Stimulated activated effector memory CD8-positive, alpha-beta T cell treated with anti-CD3 and anti-CD28 coated beads, Interleukin-12 subunit alpha, Interleukin-12 subunit beta, amount 100 ng/mL, for 72 hours (primary cell): ENCODE measurements at regions not wholly inside any gene's neighbourhood (a gene's known extent, or its start where the extent isn't known, plus 50 kb on each side); places are given as distances from the start of the nearest gene placed in this dataset.
A peak's percentile ranks its signal among the peaks of the same experiment; 100 is the strongest.

ENCODE experiments used
- ATAC-seq: fragments of 150-1000 bp; cut with Tn5 transposase; 2 replicates; pipeline ENCODE4 v1.10.0; 2021
- DNase-seq, 2 donors: peaks; one replicate each; pipeline ENCODE4 v3.0.0; 2021 to 2022; ENCODE audit warnings: low spot score in 2 of 2
- H3K27ac Mint-ChIP-seq: one replicate; pipeline ENCODE4 v1.8.0; 2022; ENCODE audit warnings: mild to moderate bottlenecking, mixed read lengths
- H3K36me3 Mint-ChIP-seq: one replicate; pipeline ENCODE4 v1.8.0; 2022; ENCODE audit warnings: mild to moderate bottlenecking, mixed read lengths
- H3K4me1 Mint-ChIP-seq: one replicate; pipeline ENCODE4 v1.8.0; 2022; ENCODE audit warnings: mixed read lengths
- H3K4me3 Mint-ChIP-seq: one replicate; pipeline ENCODE4 v1.8.0; 2022; ENCODE audit warnings: mild to moderate bottlenecking, mixed read lengths
- H3K9me3 Mint-ChIP-seq: one replicate; pipeline ENCODE4 v1.8.0; 2022; ENCODE audit warnings: mixed read lengths

DNA sequence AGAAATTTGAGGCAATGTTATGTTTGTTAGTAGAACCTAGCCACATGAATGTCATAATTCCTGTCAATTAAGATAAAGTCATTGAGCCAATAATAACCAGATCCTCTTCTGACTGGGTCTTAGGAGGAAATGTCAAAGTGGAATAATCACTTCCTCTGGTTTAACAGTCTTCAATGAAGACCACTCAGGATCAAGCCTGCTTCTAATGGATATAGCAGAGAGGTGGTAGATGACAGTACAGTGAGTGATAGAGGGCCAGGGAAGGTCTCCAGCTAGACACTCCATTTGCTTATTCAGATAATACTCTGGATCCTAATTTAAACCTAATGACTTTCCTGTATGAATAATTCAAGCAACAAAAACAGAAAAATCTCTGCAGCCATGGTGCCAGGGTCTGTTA is 474.2 kb downstream of the DNAH5 start:
- Mint-ChIP-seq H3K9me3 (peaks cover 4% of the 10 kb centered on the region), H3K4me1 (no peaks in the 10 kb centered on the region), H3K36me3 (no peaks in the 10 kb centered on the region), H3K4me3 (no peak overlapping the region), H3K27ac (no peak overlapping the region)
- ATAC-seq (no peak), DNase-seq (no peak)

DNA sequence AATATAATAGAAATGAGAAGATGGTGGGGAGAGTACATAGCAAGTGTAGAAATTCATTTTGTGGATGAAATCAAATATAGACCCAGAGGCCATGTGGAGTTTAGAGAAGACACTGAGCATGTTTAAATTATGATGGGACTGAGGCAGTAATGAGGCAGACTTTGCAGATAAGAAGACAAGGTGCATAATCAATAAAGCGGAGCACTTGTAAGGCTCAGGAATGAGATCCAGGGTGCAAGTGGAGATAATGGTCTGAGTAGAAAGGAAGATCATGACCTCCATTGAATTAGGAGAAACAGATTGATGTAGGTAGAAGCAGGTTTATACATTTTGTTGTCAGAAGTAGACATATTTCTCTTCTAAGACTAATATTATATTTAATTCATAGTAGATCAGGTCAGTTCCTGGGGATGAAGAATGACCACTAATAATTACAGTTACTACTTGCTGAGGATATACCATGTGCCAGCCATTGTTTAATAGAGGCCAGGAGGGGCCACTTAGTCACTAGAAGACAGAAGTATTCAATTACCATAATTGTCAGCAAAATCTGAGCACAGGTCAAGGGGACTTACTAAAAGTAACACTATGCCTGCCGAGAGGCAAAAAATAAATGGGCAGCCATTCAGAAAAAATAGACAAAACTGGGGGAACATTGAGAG is 479.8 kb downstream of the DNAH5 start:
- H3K4me3 Mint-ChIP-seq, result no peak overlapping the region
- DNase-seq, result no peak
- H3K27ac Mint-ChIP-seq, result no peak overlapping the region
- ATAC-seq, result no peak
- no peaks in the 10 kb centered on the region for H3K36me3 Mint-ChIP-seq
- H3K9me3 Mint-ChIP-seq, result peaks cover 7% of the 10 kb centered on the region
- H3K4me1 Mint-ChIP-seq, result no peaks in the 10 kb centered on the region

DNA sequence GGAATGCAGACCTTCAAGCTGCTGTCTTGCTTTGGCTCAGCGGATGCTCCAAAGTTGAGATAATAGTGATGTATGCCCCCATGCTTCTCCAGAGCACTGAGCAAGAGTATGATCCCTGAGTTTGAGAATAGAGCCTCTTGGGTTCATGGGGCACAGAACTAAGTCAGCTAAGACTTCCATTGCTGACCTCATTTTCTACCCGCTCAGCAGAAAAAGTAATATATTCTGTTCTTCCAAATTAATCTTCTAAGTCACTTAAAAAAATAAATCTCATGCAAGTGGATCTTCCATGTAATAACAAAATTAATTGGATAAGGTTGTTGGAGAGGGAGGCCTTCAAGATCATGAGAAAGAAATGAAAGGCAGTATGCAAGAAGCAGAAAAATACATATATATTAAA is 483.9 kb downstream of the DNAH5 start:
- no peak for DNase-seq
- Mint-ChIP-seq H3K27ac (no peak overlapping the region), H3K9me3 (peaks cover 7% of the 10 kb centered on the region), H3K4me3 (no peak overlapping the region), H3K36me3 (no peaks in the 10 kb centered on the region), H3K4me1 (no peaks in the 10 kb centered on the region)
- ATAC-seq, result no peak

DNA sequence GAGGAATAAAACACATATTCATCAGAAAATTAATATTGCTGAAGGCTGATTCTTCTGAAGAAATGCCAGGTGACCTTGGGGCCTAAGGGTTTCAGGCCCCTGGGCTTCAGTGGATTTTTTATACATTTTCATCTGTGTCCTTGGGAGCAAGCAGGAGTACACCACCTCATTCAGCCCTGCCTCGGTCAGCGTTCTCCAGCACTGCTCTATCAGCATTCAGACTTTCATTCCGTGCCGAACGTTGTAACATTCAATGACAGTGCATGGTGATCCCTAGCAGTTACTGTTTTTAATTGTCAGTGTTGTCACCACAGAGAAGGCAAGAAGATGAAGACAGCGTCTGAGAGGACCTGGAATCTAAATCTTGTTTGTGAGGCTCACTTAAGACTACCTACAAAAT is 490.4 kb downstream of the DNAH5 start:
- H3K4me1 Mint-ChIP-seq, result no peaks in the 10 kb centered on the region
- H3K9me3 Mint-ChIP-seq, result peaks cover 4% of the 10 kb centered on the region
- H3K27ac Mint-ChIP-seq, result no peak overlapping the region
- H3K36me3 Mint-ChIP-seq, result no peaks in the 10 kb centered on the region
- ATAC-seq (no peak), DNase-seq (no peak)
- no peak overlapping the region for H3K4me3 Mint-ChIP-seq

DNA sequence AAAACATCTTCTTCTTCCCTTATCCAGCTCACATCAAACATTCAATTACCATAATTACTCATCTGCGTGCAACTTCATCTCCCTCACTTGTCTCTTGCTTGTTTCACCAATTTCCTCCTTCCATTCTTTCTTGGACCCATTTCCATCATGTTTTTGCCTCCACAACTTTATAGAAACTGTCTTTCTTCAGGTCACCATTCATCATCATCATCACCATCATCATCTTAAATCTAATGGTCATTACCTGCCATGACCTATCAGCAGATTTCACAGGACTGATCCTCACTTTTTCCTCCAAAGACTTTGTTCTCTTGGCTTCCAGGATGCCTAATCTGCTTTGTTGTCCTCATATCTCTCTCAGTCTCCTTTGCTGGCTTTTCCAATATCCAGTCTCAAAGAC is 495.6 kb downstream of the DNAH5 start:
- Mint-ChIP-seq H3K36me3 (no peaks in the 10 kb centered on the region), H3K27ac (no peak overlapping the region), H3K4me1 (no peaks in the 10 kb centered on the region), H3K4me3 (no peak overlapping the region), H3K9me3 (peaks cover 5% of the 10 kb centered on the region)
- ATAC-seq (no peak), DNase-seq (no peak)

DNA sequence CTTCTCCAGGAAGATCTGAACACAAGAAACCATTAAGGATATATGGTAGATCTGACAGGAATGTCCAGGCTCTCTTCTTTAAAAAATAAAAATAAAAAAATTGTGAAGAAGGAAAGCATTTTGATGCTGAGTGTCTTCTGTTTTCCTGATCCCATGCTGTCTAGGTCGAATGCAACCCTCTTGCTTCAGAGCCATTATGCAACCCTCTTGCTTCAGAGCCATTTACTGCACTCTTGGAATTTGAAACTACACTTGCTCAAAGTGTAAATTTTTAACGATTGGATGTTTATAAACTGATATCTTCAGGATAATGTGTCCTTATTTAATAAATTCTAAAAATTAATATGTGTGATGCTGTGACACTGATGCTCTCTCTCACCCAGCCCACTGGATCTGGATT is 505.1 kb downstream of the DNAH5 start:
- Mint-ChIP-seq H3K36me3 (no peaks in the 10 kb centered on the region), H3K27ac (no peak overlapping the region), H3K4me3 (no peak overlapping the region), H3K9me3 (peaks cover 3% of the 10 kb centered on the region), H3K4me1 (no peaks in the 10 kb centered on the region)
- ATAC-seq (no peak), DNase-seq (no peak)

DNA sequence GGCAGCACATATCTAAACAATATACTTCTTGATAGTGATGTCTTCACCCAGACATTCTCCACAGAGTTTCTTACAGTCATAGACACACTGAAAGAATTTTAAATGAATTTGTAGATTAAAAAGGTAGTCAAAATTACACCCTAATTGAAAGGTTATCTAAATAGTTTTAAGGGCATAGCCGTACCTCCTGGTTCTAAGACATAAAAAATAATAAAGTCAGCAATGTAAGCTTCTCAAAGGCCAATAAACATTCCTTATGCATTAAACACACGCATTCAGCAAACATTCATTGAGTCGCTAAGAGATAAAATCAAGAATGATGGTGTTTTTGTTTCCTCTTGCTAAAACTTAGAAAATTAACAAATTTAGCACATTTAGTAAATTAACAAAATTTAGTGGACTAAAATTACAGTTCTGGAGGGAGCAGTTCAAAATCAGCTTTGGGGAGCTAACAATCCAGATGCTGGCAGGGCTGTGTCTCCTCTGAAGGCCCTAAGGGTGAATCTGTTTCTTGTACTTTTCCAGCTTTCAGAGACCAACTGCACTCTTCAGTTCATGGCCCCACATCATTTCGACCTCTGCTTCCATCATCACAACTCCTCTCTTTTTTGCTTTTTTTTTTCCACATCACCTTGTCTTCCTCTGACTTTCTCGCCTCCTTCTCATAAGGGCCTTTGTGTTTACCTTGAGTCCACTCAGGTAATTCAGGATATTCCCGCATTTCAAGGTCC is 516.5 kb downstream of the DNAH5 start:
- no peak overlapping the region for H3K27ac Mint-ChIP-seq
- H3K36me3 Mint-ChIP-seq, result no peaks in the 10 kb centered on the region
- DNase-seq, result no peak
- H3K9me3 Mint-ChIP-seq, result peaks cover 3% of the 10 kb centered on the region
- H3K4me3 Mint-ChIP-seq, result no peak overlapping the region
- ATAC-seq, result no peak
- no peaks in the 10 kb centered on the region for H3K4me1 Mint-ChIP-seq

DNA sequence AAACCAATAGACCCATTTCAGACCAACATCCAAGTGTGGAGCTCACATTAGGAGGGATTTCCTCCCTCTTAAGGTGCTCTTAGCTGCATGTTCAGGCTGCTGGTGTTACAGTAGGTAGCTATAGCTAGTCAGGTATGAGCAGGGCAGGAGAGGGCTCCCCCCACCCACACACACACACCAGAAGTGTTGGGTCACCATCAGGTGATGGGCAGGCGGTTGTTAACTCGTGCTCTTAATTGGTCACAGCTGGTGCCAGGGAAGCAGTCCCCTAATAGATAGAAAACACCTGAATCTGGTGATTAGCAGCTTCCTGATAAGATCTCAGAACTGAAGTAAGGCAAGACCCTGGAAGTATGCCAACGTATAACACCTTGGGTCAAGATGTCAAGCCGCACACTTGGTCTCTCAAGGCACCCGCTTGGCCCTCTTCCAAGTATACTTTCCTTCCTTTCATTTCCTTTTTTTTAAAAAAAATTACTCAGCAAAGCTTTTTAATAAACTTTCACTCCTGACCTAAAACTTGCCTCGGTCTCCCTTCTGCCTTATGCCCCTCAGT is 532.4 kb downstream of the DNAH5 start:
- Mint-ChIP-seq H3K9me3 (no peaks in the 10 kb centered on the region), H3K27ac (no peak overlapping the region), H3K36me3 (no peaks in the 10 kb centered on the region), H3K4me1 (no peaks in the 10 kb centered on the region), H3K4me3 (no peak overlapping the region)
- no peak for DNase-seq
- ATAC-seq, result no peak

DNA sequence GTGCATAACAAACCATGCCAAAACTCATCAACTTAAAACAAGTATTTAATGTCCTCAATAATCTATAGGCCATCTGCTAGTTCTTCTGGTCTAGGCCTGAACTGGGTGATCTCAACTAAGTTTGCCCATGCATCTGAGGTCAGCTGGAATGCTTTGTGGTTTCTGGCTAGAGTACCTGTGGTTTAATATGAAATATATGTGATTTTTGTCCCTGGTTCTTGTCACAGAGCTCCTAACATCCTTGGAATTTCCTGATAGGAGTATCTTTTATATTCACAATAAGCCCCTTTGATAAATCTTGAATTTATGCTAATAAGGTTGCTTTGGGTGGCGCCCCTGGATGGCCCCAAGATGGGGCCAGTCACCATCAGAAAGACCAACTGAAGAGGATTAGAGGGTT is 535.9 kb downstream of the DNAH5 start:
- no peak for ATAC-seq

DNA sequence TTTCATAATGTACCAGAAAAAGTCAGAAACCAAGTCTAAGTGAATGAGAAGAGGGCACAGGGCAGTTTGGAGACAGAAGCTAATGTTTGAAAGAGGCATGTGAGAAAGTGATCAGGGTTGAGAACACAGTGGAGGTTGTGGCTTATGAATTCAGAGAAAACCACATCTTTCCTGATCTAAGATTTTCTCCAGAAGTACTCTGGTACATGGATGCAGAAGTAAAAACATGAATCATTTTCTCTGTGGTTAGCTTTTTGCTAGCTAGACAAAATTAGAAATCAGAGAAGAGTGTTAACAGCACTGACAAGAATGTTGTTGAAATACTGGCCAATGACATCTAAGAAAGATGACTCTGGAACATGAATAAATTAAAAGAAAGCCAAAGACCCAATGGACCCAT is 541.1 kb downstream of the DNAH5 start:
- no peak for DNase-seq
- Mint-ChIP-seq H3K4me1 (no peaks in the 10 kb centered on the region), H3K27ac (no peak overlapping the region), H3K4me3 (no peak overlapping the region), H3K36me3 (no peaks in the 10 kb centered on the region), H3K9me3 (peaks cover 11% of the 10 kb centered on the region)
- ATAC-seq, result no peak

More for the DNA sequence above, 535.9 kb downstream of the DNAH5 start:
- no peak overlapping the region for H3K27ac Mint-ChIP-seq
- H3K4me3 Mint-ChIP-seq, result no peak overlapping the region
- no peaks in the 10 kb centered on the region for H3K4me1 Mint-ChIP-seq
- H3K9me3 Mint-ChIP-seq, result peaks cover 4% of the 10 kb centered on the region
- no peaks in the 10 kb centered on the region for H3K36me3 Mint-ChIP-seq
- DNase-seq, result no peak

DNA sequence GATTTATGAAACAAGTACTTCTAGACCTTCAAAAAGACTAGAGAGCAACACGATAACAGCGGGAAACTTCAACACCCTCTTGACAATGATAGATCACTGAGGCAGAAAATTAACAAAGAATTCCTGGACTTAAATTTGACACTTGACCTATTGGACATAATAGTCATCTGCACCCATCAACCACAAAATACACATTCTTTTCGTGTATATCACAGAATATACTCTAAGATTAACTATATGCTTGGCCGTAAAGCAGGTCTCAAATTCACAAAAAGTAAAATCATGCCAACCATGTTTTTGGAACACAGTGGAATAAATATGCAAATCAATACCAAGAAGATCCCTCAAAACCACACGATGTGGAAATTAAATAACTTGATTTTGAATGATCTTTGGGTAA is 559.4 kb downstream of the DNAH5 start:
- no peaks in the 10 kb centered on the region for H3K9me3 Mint-ChIP-seq

DNA sequence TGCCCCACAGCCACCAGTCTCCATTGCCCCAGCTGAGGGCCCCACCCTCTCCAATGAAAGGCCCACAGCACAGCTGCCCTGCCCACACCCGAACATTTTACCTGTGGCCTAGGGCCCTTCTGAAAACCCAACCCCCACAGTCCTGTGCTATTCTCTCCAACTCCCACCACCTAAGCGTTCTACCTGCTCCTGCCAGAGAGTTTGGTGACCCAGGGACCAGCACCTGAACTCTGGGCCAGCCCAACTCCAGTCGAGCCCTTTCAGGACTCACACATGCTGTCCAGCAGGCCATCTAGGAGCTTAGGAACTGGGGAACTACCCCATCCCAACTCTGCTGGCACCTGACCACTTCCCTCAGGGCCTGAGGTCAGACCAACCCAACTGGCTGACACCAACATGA is 562.3 kb downstream of the DNAH5 start:
- DNase-seq (no peak), ATAC-seq (no peak)
- Mint-ChIP-seq H3K4me1 (no peaks in the 10 kb centered on the region), H3K27ac (no peak overlapping the region), H3K9me3 (no peaks in the 10 kb centered on the region), H3K4me3 (no peak overlapping the region), H3K36me3 (no peaks in the 10 kb centered on the region)

More for the DNA sequence above, 559.4 kb downstream of the DNAH5 start:
- Mint-ChIP-seq H3K4me1 (no peaks in the 10 kb centered on the region), H3K4me3 (no peak overlapping the region), H3K27ac (no peak overlapping the region), H3K36me3 (no peaks in the 10 kb centered on the region)
- ATAC-seq, result no peak
- DNase-seq, result no peak

DNA sequence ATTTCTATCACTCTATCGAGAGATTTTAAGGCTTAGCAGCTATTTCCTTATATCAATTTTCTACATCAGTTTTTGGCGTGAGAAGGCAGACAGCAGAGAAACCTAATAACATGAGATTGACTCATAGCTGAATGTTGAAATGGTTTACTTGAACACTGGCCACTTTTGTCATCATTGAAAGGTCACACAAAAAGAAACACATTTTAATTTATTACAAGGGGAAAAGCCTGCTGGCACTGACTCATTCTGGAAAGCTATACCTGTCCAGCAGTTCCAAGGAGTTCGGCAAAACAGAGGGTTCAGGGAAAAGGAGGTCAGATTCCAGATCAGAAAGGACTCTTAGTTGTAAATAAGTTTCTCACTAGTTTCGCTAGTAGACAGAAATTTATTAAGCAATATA is 566.4 kb downstream of the DNAH5 start:
- ATAC-seq, result no peak
- H3K9me3 Mint-ChIP-seq, result no peaks in the 10 kb centered on the region
- no peak overlapping the region for H3K4me3 Mint-ChIP-seq
- DNase-seq, result no peak
- H3K27ac Mint-ChIP-seq, result no peak overlapping the region
- H3K4me1 Mint-ChIP-seq, result no peaks in the 10 kb centered on the region
- no peaks in the 10 kb centered on the region for H3K36me3 Mint-ChIP-seq

DNA sequence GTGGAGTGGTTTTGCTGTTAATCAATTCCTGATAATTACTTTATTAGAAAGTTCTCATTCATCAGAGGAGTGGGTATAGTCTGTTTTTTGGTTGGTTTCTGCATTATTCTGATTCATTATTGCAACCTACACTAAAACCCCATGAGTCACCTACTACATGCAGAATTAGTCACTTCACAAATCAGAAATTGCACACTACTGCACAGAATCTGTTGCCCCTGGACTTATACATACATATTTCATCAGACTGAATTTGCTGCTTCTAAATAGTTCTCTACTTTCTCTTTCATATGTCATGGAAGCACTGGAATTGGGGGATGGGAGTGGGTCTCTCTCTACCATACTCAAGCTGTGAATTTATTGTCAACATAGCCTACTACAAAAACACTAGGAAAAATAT is 585.1 kb downstream of the DNAH5 start:
- Mint-ChIP-seq H3K4me1 (no peaks in the 10 kb centered on the region), H3K4me3 (no peak overlapping the region), H3K9me3 (no peaks in the 10 kb centered on the region), H3K27ac (no peak overlapping the region), H3K36me3 (no peaks in the 10 kb centered on the region)
- no peak for DNase-seq
- ATAC-seq, result peak; percentile 50

DNA sequence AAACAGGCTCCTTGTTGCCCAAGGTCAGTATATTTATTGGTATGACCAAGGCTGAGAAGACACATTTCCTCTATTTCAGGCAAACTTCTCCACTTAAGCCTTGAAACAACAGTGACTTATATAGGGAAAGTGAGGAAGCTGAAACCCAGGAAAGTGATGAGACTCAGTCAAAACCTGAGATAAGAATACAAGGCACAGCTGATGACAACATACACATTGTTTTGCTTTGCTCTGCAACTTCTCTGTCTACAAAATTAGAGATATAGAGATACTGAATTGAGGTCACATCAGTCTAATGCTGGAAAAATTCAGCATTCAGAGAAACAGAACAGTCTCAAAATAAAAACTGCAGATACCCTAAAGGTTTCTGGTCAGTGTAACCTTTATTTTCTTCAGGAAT is 586.1 kb downstream of the DNAH5 start:
- no peak for DNase-seq
- no peak overlapping the region for H3K27ac Mint-ChIP-seq
- no peak for ATAC-seq
- no peaks in the 10 kb centered on the region for H3K9me3 Mint-ChIP-seq
- no peaks in the 10 kb centered on the region for H3K4me1 Mint-ChIP-seq
- H3K4me3 Mint-ChIP-seq, result no peak overlapping the region
- no peaks in the 10 kb centered on the region for H3K36me3 Mint-ChIP-seq

DNA sequence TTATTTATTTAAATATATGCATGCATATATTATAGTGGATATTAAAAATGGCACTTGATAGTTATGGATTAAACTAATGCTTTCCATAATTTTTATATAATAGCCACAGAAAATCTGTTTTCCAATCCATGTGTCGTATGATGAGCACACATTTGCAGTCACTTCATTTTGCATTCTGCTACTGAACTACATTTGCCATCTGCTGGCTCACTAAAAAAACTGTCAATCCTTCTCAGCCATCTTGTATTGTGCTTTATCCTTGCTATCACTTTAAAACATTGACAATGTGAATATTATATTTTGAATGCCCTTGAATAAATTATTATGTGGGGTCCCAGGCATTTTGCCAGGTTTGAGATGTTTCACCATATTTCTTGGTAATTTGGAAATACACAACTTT is 586.6 kb downstream of the DNAH5 start:
- ATAC-seq (no peak), DNase-seq (no peak)
- Mint-ChIP-seq H3K27ac (no peak overlapping the region), H3K4me1 (no peaks in the 10 kb centered on the region), H3K4me3 (no peak overlapping the region), H3K9me3 (no peaks in the 10 kb centered on the region), H3K36me3 (no peaks in the 10 kb centered on the region)
